Suppressor macrophage treated with lipopolysaccharide for 1 hour (primary cell): ENCODE measurements at regions not wholly inside any gene's neighbourhood (a gene's known extent, or its start where the extent isn't known, plus 50 kb on each side); places are given as distances from the start of the nearest gene placed in this dataset.
A peak's percentile ranks its signal among the peaks of the same experiment; 100 is the strongest.

Source experiments
- DNase-seq, 3 donors: peaks; one replicate each; pipeline ENCODE4 v3.0.0-alpha.2; 2020 to 2022

GRCh38 chr7:153245809-153246208 is 486.3 kb downstream of the ACTR3B start:
- no peak for DNase-seq

- DNase-seq, result no peak
These were observed 488.4 kb downstream of the ACTR3B start for GRCh38 chr7:153247926-153248325.

- no peak for DNase-seq
These were observed 499.1 kb downstream of the ACTR3B start for GRCh38 chr7:153258686-153259085.

GRCh38 chr7:153276394-153276793 is 516.8 kb downstream of the ACTR3B start:
- DNase-seq, result no peak

GRCh38 chr7:153286763-153287162 is 527.2 kb downstream of the ACTR3B start:
- DNase-seq, result no peak

GRCh38 chr7:153290066-153290465 is 530.5 kb downstream of the ACTR3B start:
- DNase-seq, result no peak

- no peak for DNase-seq
These were observed 537.6 kb downstream of the ACTR3B start for GRCh38 chr7:153297141-153297540.

GRCh38 chr7:153301936-153302335 is 542.4 kb downstream of the ACTR3B start:
- no peak for DNase-seq

GRCh38 chr7:153320005-153320404 is 560.5 kb downstream of the ACTR3B start:
- DNase-seq, result no peak

- no peak for DNase-seq
These were observed 561.1 kb downstream of the ACTR3B start for GRCh38 chr7:153320681-153321080.

GRCh38 chr7:153322991-153323390 is 563.4 kb downstream of the ACTR3B start:
- DNase-seq, result no peak

GRCh38 chr7:153324094-153324493 is 564.5 kb downstream of the ACTR3B start:
- DNase-seq, result no peak

- DNase-seq, result no peak
These were observed 568.1 kb downstream of the ACTR3B start for GRCh38 chr7:153327683-153328082.

GRCh38 chr7:153331427-153331826 is 571.9 kb downstream of the ACTR3B start:
- no peak for DNase-seq

GRCh38 chr7:153354071-153354470 is 594.5 kb downstream of the ACTR3B start:
- DNase-seq, result peak in 1 of 3 donors; percentile 1

- no peak for DNase-seq
These were observed 610.5 kb downstream of the ACTR3B start for GRCh38 chr7:153370092-153370491.

- DNase-seq, result no peak
These were observed 621.1 kb downstream of the ACTR3B start for GRCh38 chr7:153380636-153381035.

- peak; percentile 24 to 41 (median 40) for DNase-seq
These were observed 621.9 kb downstream of the ACTR3B start for GRCh38 chr7:153381275-153382040.

GRCh38 chr7:153382641-153383101 is 623.1 kb downstream of the ACTR3B start:
- no peak for DNase-seq

GRCh38 chr7:153383781-153384180 is 624.2 kb downstream of the ACTR3B start:
- DNase-seq, result no peak

- no peak for DNase-seq
These were observed 626.0 kb downstream of the ACTR3B start for GRCh38 chr7:153385502-153385901.

GRCh38 chr7:153386556-153386955 is 627.0 kb downstream of the ACTR3B start:
- DNase-seq, result no peak

- DNase-seq, result no peak
These were observed 629.1 kb downstream of the ACTR3B start for GRCh38 chr7:153388611-153389010.

GRCh38 chr7:153389261-153389660 is 629.7 kb downstream of the ACTR3B start:
- no peak for DNase-seq

- DNase-seq, result no peak
These were observed 631.4 kb downstream of the ACTR3B start for GRCh38 chr7:153390955-153391354.
